ENCODE measurements at regions not wholly inside any gene's neighbourhood (a gene's known extent, or its start where the extent isn't known, plus 50 kb on each side); places are given as distances from the start of the nearest gene placed in this dataset.

GRCh38 chr1:192914696-192915095, 105.9 kb downstream of the RGS2 start:
- TF ChIP-seq CTCF (IDR thresholded peaks at IDR 0.05), result no peak
- TF ChIP-seq POLR2A (IDR thresholded peaks at IDR 0.05), result no peak
